WTC11 (cell line): ENCODE measurements at regions not wholly inside any gene's neighbourhood (a gene's known extent, or its start where the extent isn't known, plus 50 kb on each side); places are given as distances from the start of the nearest gene placed in this dataset.

Source experiments
- ATF6 ChIP-seq: sonication (generic); formaldehyde crosslinking; IDR thresholded peaks from 2 replicates; pipeline ENCODE4 v1.8.1; 2023; ENCODE audit warnings: mild to moderate bottlenecking, missing genetic modification reagents
- CBFB ChIP-seq: sonication (generic); formaldehyde crosslinking; IDR thresholded peaks from 2 replicates; pipeline ENCODE4 v1.8.1; 2022; ENCODE audit warnings: mild to moderate bottlenecking, low read depth, missing genetic modification reagents
- CTCF ChIP-seq: fragments of 200-600 bp; IDR thresholded peaks from 2 replicates; pipeline ENCODE4 v1.8.0; 2022; ENCODE audit warnings: antibody characterized with exemption
- GABPB1 ChIP-seq: sonication (generic); formaldehyde crosslinking; IDR thresholded peaks from 2 replicates; pipeline ENCODE4 v1.8.1; 2023; ENCODE audit warnings: mild to moderate bottlenecking, missing genetic modification reagents
- KAT7 ChIP-seq: sonication (generic); formaldehyde crosslinking; IDR thresholded peaks from 2 replicates; pipeline ENCODE4 v1.8.1; 2023; ENCODE audit warnings: missing genetic modification reagents, mild to moderate bottlenecking, borderline replicate concordance
- MLX ChIP-seq: sonication (generic); formaldehyde crosslinking; IDR thresholded peaks from 2 replicates; pipeline ENCODE4 v1.8.1; 2023; ENCODE audit warnings: mild to moderate bottlenecking, missing genetic modification reagents, moderate library complexity
- NFATC4 ChIP-seq: fragments of 250-450 bp; sonication (Bioruptor Pico); IDR thresholded peaks from 2 replicates; pipeline ENCODE4 v1.9.0; 2021; ENCODE audit warnings: mild to moderate bottlenecking
- NFYB ChIP-seq: sonication (generic); formaldehyde crosslinking; conservative IDR thresholded peaks from 2 replicates; pipeline ENCODE4 v1.8.0; 2022; ENCODE audit warnings: low read depth, missing genetic modification reagents
- NR2C2 ChIP-seq: sonication (generic); formaldehyde crosslinking; IDR thresholded peaks from 2 replicates; pipeline ENCODE4 v1.8.0; 2022; ENCODE audit warnings: mild to moderate bottlenecking, missing genetic modification reagents
- ZBTB21 ChIP-seq: sonication (generic); formaldehyde crosslinking; IDR thresholded peaks from 2 replicates; pipeline ENCODE4 v1.8.1; 2023; ENCODE audit warnings: mild to moderate bottlenecking, missing genetic modification reagents, borderline replicate concordance
- TF ChIP-seq, protein P1 (sequence below): sonication (generic); formaldehyde crosslinking; conservative IDR thresholded peaks from 2 replicates; pipeline ENCODE4 v1.8.1; 2022; ENCODE audit warnings: mild to moderate bottlenecking, missing genetic modification reagents
- TF ChIP-seq, protein P2 (sequence below): sonication (generic); formaldehyde crosslinking; IDR thresholded peaks from 2 replicates; pipeline ENCODE4 v1.8.1; 2023; ENCODE audit warnings: mild to moderate bottlenecking, missing genetic modification reagents, moderate library complexity
- TF ChIP-seq, protein P3 (sequence below): sonication (generic); formaldehyde crosslinking; IDR thresholded peaks from 2 replicates; pipeline ENCODE4 v1.8.1; 2023; ENCODE audit warnings: mild to moderate bottlenecking, moderate library complexity, missing genetic modification reagents
- TF ChIP-seq, protein P4 (sequence below): sonication (generic); formaldehyde crosslinking; IDR thresholded peaks from 2 replicates; pipeline ENCODE4 v1.8.1; 2022; ENCODE audit warnings: missing genetic modification reagents, borderline replicate concordance

DNA sequence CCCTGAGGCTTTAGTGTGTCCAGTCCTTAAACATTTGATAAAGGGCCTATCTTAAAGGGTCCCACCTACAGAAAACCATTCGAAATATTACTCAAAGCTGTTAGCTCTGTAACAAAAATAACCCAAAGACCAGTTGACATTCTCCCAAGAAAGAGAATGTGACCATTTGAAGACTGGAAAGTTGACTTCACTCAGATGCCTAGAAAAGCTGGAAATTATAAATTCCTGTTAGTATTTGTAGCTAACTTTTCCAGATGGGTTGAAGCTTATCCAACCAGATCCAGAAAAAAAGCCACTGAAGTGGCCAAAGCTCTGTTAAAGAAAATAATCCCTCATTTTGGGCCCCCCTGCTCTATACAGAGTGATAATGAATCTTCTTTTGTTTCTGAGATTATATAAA is 408.4 kb downstream of the PLOD2 start:
- TF ChIP-seq CTCF (no peak), ATF6 (no peak), MLX (CRISPR knock-in tag) (no peak), NFATC4 (CRISPR knock-in tag) (no peak), NFYB (CRISPR knock-in tag) (no peak), ZBTB21 (no peak), KAT7 (CRISPR knock-in tag) (no peak), CBFB (CRISPR knock-in tag) (no peak), NR2C2 (CRISPR knock-in tag) (no peak), GABPB1 (CRISPR knock-in tag) (no peak)
- TF ChIP-seq, protein P1, sequence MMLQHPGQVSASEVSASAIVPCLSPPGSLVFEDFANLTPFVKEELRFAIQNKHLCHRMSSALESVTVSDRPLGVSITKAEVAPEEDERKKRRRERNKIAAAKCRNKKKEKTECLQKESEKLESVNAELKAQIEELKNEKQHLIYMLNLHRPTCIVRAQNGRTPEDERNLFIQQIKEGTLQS, result no peak
- TF ChIP-seq, protein P2, sequence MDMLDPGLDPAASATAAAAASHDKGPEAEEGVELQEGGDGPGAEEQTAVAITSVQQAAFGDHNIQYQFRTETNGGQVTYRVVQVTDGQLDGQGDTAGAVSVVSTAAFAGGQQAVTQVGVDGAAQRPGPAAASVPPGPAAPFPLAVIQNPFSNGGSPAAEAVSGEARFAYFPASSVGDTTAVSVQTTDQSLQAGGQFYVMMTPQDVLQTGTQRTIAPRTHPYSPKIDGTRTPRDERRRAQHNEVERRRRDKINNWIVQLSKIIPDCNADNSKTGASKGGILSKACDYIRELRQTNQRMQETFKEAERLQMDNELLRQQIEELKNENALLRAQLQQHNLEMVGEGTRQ (CRISPR knock-in tag), result no peak
- TF ChIP-seq, protein P3, sequence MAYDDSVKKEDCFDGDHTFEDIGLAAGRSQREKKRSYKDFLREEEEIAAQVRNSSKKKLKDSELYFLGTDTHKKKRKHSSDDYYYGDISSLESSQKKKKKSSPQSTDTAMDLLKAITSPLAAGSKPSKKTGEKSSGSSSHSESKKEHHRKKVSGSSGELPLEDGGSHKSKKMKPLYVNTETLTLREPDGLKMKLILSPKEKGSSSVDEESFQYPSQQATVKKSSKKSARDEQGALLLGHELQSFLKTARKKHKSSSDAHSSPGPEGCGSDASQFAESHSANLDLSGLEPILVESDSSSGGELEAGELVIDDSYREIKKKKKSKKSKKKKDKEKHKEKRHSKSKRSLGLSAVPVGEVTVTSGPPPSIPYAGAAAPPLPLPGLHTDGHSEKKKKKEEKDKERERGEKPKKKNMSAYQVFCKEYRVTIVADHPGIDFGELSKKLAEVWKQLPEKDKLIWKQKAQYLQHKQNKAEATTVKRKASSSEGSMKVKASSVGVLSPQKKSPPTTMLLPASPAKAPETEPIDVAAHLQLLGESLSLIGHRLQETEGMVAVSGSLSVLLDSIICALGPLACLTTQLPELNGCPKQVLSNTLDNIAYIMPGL, result no peak
- TF ChIP-seq, protein P4, sequence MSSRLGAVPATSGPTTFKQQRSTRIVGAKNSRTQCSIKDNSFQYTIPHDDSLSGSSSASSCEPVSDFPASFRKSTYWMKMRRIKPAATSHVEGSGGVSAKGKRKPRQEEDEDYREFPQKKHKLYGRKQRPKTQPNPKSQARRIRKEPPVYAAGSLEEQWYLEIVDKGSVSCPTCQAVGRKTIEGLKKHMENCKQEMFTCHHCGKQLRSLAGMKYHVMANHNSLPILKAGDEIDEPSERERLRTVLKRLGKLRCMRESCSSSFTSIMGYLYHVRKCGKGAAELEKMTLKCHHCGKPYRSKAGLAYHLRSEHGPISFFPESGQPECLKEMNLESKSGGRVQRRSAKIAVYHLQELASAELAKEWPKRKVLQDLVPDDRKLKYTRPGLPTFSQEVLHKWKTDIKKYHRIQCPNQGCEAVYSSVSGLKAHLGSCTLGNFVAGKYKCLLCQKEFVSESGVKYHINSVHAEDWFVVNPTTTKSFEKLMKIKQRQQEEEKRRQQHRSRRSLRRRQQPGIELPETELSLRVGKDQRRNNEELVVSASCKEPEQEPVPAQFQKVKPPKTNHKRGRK (CRISPR knock-in tag), result no peak
